ENCODE measurements at regions not wholly inside any gene's neighbourhood (a gene's known extent, or its start where the extent isn't known, plus 50 kb on each side); places are given as distances from the start of the nearest gene placed in this dataset.
"Not testable (repeated sequence)": the region's sequence is repeated elsewhere in the genome, so short reads cannot be mapped to it uniquely, and the experiment has no call there.

GRCh38 chr2:13604951-13605661 lies 888.4 kb downstream of the TRIB2 start:
- no peak for DNase-seq

GRCh38 chr2:13607139-13607538 lies 890.4 kb downstream of the TRIB2 start:
- DNase-seq, result no peak

- DNase-seq, result no peak
These were observed 895.2 kb downstream of the TRIB2 start for GRCh38 chr2:13611939-13612338.

- no peak for DNase-seq
These were observed 899.3 kb downstream of the TRIB2 start for GRCh38 chr2:13616059-13616458.

GRCh38 chr2:13616616-13617015 lies 899.9 kb downstream of the TRIB2 start:
- DNase-seq, result no peak

- no peak for DNase-seq
These were observed 911.4 kb downstream of the TRIB2 start for GRCh38 chr2:13628122-13628521.

GRCh38 chr2:13638181-13638580 lies 921.4 kb downstream of the TRIB2 start:
- no peak for DNase-seq

- DNase-seq, result no peak
These were observed 933.2 kb downstream of the TRIB2 start for GRCh38 chr2:13649918-13650317.

- no peak for DNase-seq
These were observed 933.9 kb downstream of the TRIB2 start for GRCh38 chr2:13650586-13651180.

- no peak for DNase-seq
These were observed 935.0 kb downstream of the TRIB2 start for GRCh38 chr2:13651684-13652131.

- DNase-seq, result no peak
These were observed 936.0 kb downstream of the TRIB2 start for GRCh38 chr2:13652531-13653313.

- no peak for DNase-seq
These were observed 937.7 kb downstream of the TRIB2 start for GRCh38 chr2:13654416-13654815.

GRCh38 chr2:13660231-13660630 lies 943.5 kb downstream of the TRIB2 start:
- no peak for DNase-seq

- no peak for DNase-seq
These were observed 945.3 kb downstream of the TRIB2 start for GRCh38 chr2:13662055-13662454.

- no peak for DNase-seq
These were observed 950.1 kb downstream of the TRIB2 start for GRCh38 chr2:13666582-13667414.

GRCh38 chr2:13667415-13667757 lies 950.6 kb downstream of the TRIB2 start:
- no peak for DNase-seq

GRCh38 chr2:13669607-13670006 lies 952.9 kb downstream of the TRIB2 start:
- no peak for DNase-seq

GRCh38 chr2:13673821-13674220 lies 957.1 kb downstream of the TRIB2 start:
- DNase-seq, result not testable (repeated sequence)

- no peak for DNase-seq
These were observed 956.2 kb upstream of the LRATD1 start for GRCh38 chr2:13676269-13676668.

GRCh38 chr2:13681936-13682335 lies 950.6 kb upstream of the LRATD1 start:
- DNase-seq, result no peak

- no peak for DNase-seq
These were observed 949.8 kb upstream of the LRATD1 start for GRCh38 chr2:13682540-13683272.
